ENCODE measurements at regions not wholly inside any gene's neighbourhood (a gene's known extent, or its start where the extent isn't known, plus 50 kb on each side); places are given as distances from the start of the nearest gene placed in this dataset.

DNA sequence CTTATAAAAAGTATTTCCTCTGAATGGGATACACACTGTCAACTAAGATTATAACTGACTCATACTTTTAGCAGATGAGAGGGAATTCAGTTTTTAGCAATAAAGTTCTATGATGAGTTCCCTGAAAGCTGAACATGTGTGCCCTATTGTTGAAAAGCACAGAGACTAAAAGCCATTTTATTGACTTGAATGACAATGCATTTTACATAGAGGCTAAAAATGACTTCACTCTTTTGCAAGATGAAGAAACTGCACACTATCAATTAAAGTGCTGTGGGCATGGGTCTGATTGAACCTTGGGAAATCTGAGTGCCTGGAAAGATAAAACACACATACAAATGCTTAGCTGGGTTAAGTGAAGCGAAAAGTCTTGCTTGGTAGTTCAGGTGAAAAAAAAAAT, 633.4 kb downstream of the PDHA2 start:
- Histone ChIP-seq H3K79me2 (ENCODE audit: control insufficient read depth, insufficient read depth, low read length) (no peaks in the 10 kb centered on the region), H3K9ac (ENCODE audit: control insufficient read depth, extremely low read depth, insufficient read depth, low read length) (no peak overlapping the region), H3K9me1 (ENCODE audit: control insufficient read depth, extremely low read depth, insufficient read depth, low read length) (no peaks in the 10 kb centered on the region), H3K4me1 (ENCODE audit: control insufficient read depth, extremely low read depth, insufficient read depth, low read length) (no peaks in the 10 kb centered on the region), H3K27ac (ENCODE audit: control insufficient read depth, insufficient read depth, low read length) (no peak overlapping the region), H3K9me3 (ENCODE audit: control insufficient read depth, low read depth, low read length) (no peaks in the 10 kb centered on the region), H3K4me2 (ENCODE audit: control insufficient read depth, extremely low read depth, insufficient read depth, low read depth, low read length) (no peak overlapping the region), H3K4me3 (ENCODE audit: control insufficient read depth in 2 of 3, extremely low read depth in 1 of 3, insufficient read depth in 2 of 3, low read depth in 1 of 3, low read length in 3 of 3) (no peak overlapping the region), H3K27me3 (ENCODE audit: control insufficient read depth, extremely low read depth, insufficient read depth, low read length) (no peaks in the 10 kb centered on the region), H2AFZ (ENCODE audit: control insufficient read depth, low read length) (no peak overlapping the region), H4K20me1 (ENCODE audit: control insufficient read depth, extremely low read depth, insufficient read depth, low read length) (no peaks in the 10 kb centered on the region), H3K36me3 (ENCODE audit: control insufficient read depth in 2 of 2, extremely low read depth in 1 of 2, insufficient read depth in 2 of 2, low read length in 2 of 2) (no peaks in the 10 kb centered on the region)
- dilution Hi-C loops (cut with MboI; ENCODE audit: extremely low pct_ligation_motif_present, low sequenced_read_pairs) = no loop called here
- FAIRE-seq (no peak), DNase-seq (ENCODE audit: low read depth, low spot score) (no peak)
- TF ChIP-seq, protein P1, sequence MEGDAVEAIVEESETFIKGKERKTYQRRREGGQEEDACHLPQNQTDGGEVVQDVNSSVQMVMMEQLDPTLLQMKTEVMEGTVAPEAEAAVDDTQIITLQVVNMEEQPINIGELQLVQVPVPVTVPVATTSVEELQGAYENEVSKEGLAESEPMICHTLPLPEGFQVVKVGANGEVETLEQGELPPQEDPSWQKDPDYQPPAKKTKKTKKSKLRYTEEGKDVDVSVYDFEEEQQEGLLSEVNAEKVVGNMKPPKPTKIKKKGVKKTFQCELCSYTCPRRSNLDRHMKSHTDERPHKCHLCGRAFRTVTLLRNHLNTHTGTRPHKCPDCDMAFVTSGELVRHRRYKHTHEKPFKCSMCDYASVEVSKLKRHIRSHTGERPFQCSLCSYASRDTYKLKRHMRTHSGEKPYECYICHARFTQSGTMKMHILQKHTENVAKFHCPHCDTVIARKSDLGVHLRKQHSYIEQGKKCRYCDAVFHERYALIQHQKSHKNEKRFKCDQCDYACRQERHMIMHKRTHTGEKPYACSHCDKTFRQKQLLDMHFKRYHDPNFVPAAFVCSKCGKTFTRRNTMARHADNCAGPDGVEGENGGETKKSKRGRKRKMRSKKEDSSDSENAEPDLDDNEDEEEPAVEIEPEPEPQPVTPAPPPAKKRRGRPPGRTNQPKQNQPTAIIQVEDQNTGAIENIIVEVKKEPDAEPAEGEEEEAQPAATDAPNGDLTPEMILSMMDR (optimal IDR thresholded peaks at IDR 0.05 in 1 of 3, IDR thresholded peaks at IDR 0.05 in 1 of 3, conservative IDR thresholded peaks at IDR 0.05 in 1 of 3; ENCODE audit: extremely low read depth in 1 of 3, insufficient read depth in 2 of 3, low read length in 3 of 3) = no peak
- TF ChIP-seq EZH2 (IDR thresholded peaks at IDR 0.05; ENCODE audit: low read length) = no peak

DNA sequence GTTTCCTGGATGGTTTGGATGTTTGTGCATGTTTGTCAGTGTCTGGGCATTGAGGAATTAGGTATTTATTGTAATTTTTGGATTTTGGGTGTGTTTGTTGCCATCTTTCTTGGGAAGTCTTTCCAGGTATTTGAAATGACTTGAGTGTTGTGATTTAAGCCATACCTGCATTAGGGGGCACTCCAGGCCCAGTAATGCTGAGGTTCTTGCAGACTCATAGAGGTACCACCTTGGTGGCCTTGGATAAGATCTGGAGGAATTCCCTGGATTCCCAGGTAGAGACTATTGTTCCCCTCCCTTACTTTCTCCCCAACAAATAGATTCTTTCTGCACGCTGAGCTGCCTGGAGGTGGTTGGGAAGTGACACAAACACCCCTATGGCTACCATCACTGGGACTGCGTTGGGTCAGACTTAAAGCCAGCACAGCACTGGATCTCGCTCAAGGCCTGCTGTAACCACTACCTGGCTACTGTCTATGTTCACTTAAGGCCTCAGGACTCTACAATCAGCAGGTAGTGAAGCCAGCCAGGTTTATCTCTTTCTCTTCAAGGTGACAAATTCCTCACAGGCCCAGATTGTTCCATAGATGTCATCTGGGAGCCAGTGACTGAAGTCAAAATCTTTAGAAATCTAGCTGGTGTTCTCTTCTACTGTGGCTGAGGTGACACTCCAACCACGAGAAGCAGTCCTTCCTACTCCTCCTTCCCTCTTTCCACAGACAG, 643.6 kb downstream of the PDHA2 start:
- Histone ChIP-seq H3K36me3 (ENCODE audit: control insufficient read depth in 2 of 2, extremely low read depth in 1 of 2, insufficient read depth in 2 of 2, low read length in 2 of 2) (no peaks in the 10 kb centered on the region), H3K9ac (ENCODE audit: control insufficient read depth, extremely low read depth, insufficient read depth, low read length) (no peak overlapping the region), H3K79me2 (ENCODE audit: control insufficient read depth, insufficient read depth, low read length) (no peaks in the 10 kb centered on the region), H3K4me2 (ENCODE audit: control insufficient read depth, extremely low read depth, insufficient read depth, low read depth, low read length) (no peak overlapping the region), H3K9me3 (ENCODE audit: control insufficient read depth, low read depth, low read length) (no peaks in the 10 kb centered on the region), H3K9me1 (ENCODE audit: control insufficient read depth, extremely low read depth, insufficient read depth, low read length) (no peaks in the 10 kb centered on the region), H3K4me3 (ENCODE audit: control insufficient read depth in 2 of 3, extremely low read depth in 1 of 3, insufficient read depth in 2 of 3, low read depth in 1 of 3, low read length in 3 of 3) (no peak overlapping the region), H2AFZ (ENCODE audit: control insufficient read depth, low read length) (no peak overlapping the region), H3K4me1 (ENCODE audit: control insufficient read depth, extremely low read depth, insufficient read depth, low read length) (no peaks in the 10 kb centered on the region), H4K20me1 (ENCODE audit: control insufficient read depth, extremely low read depth, insufficient read depth, low read length) (no peaks in the 10 kb centered on the region), H3K27ac (ENCODE audit: control insufficient read depth, insufficient read depth, low read length) (no peak overlapping the region), H3K27me3 (ENCODE audit: control insufficient read depth, extremely low read depth, insufficient read depth, low read length) (no peaks in the 10 kb centered on the region)
- DNase-seq (ENCODE audit: low read depth, low spot score) = no peak
- no peak for TF ChIP-seq EZH2 (IDR thresholded peaks at IDR 0.05; ENCODE audit: low read length)
- TF ChIP-seq, protein P1 (optimal IDR thresholded peaks at IDR 0.05 in 1 of 3, IDR thresholded peaks at IDR 0.05 in 1 of 3, conservative IDR thresholded peaks at IDR 0.05 in 1 of 3; ENCODE audit: extremely low read depth in 1 of 3, insufficient read depth in 2 of 3, low read length in 3 of 3) = no peak
- dilution Hi-C loops (cut with MboI; ENCODE audit: extremely low pct_ligation_motif_present, low sequenced_read_pairs) = no loop called here
- no peak for FAIRE-seq

Measured in keratinocyte (primary cell).